ENCODE measurements at regions not wholly inside any gene's neighbourhood (a gene's known extent, or its start where the extent isn't known, plus 50 kb on each side); places are given as distances from the start of the nearest gene placed in this dataset.

- no peak overlapping the region for H3K27ac ChIP-seq (ENCODE audit: insufficient read depth in 1 of 2, low read depth in 1 of 2, low read length in 2 of 2, poor library complexity in 1 of 2, severe bottlenecking in 2 of 2)
- ChIA-PET POLR2A (no interaction called here), CTCF (no interaction called here)
- WGBS (ENCODE audit: insufficient coverage) = no CpG with 5 or more reads among the region's 1 CpG
- no peaks in the 10 kb centered on the region for H3K36me3 ChIP-seq (ENCODE audit: control insufficient read depth in 4 of 4, insufficient read depth in 4 of 4, low read length in 3 of 4)
- no peaks in the 10 kb centered on the region for H3K9me3 ChIP-seq (ENCODE audit: control extremely low read depth in 1 of 5, control insufficient read depth in 4 of 5, insufficient read depth in 2 of 5, low read depth in 1 of 5, low read length in 4 of 5)
- no peaks in the 10 kb centered on the region for H3K27me3 ChIP-seq (replicated peaks in 2 of 5; ENCODE audit: control insufficient read depth in 4 of 5, insufficient read depth in 5 of 5, low read length in 4 of 5)
- H3K4me1 ChIP-seq (ENCODE audit: control extremely low read depth in 1 of 4, control insufficient read depth in 4 of 4, insufficient read depth in 4 of 4, low read length in 3 of 4) = peaks cover 0 to 16% (median 5%) of the 10 kb centered on the region in 4 experiments
- H3K4me3 ChIP-seq (ENCODE audit: control insufficient read depth in 1 of 7, extremely low read depth in 1 of 7, insufficient read depth in 4 of 7, low read depth in 2 of 7, low read length in 6 of 7) = no peak overlapping the region
- DNase-seq = no peak
Measured at GRCh38 chr6:102415891-102416290, 1022.4 kb downstream of the GRIK2 start.

DNA sequence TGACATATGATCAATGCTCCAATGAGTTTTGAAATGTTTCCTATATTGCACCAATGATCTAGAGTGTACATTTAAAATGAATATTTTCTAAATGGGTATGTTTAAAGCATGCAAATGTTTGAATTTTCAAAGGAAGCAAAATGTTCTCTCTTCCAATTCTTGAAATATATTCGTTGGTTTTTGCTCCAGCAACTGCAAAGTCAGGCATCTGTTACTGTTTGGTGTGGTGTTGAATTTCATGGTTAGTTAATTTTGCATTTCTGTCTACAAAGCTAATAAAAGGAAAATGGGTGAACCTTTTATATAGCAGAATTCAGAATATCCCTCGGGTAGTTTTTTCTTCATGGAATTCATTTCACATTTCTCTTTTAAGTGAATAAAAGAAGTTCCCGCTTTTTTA, 1018.3 kb downstream of the GRIK2 start:
- ChIA-PET CTCF (no interaction called here), POLR2A (no interaction called here)
- WGBS (ENCODE audit: insufficient coverage) = 80% methylated on average over 2 of the region's 3 CpGs

DNA sequence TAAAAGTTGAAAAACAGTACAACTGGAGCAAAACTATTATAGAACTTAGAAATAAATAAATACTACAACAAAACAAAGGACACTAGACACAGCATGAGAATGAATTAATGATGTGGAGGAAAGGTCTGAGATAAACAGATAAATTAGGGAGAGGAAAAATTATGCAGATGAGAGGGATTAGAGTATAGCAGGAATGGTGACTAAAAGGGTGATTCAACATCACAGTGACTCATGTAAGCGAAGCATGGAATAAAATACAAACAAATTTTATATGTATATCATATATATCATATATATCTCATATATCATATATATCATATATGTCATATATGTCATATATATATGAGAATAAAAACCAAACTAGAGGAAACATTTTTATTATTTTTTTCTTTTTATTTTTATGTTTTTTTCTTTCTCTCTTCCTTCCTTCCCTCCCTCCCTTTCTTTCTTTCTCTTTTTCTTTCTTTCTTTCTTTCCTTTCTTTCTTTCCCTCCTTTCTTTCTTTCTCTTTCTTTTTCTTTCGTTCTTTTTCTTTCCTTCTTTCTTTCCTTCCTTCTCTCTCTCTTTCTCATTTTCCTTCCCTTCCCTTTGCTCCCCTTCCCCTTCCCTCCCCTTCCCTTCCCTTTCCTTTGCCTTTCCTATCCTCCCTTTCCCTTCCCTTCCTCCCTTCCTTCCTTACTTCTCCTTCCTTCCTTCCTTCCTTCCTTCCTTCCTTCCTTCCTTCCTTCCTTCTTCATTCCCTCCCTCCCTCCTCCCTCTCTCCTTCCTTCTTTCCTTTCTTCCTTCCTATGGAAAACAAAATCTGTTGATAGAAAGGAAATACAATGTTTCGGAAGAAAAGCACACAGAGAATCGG, 1014.6 kb downstream of the GRIK2 start:
- no peak overlapping the region for H3K4me3 ChIP-seq (ENCODE audit: control insufficient read depth in 1 of 7, extremely low read depth in 1 of 7, insufficient read depth in 4 of 7, low read depth in 2 of 7, low read length in 6 of 7)
- no peak for DNase-seq
- POLR2A ChIA-PET = no interaction called here
- CTCF ChIA-PET = no interaction called here
- H3K27me3 ChIP-seq (replicated peaks in 2 of 5; ENCODE audit: control insufficient read depth in 4 of 5, insufficient read depth in 5 of 5, low read length in 4 of 5) = no peaks in the 10 kb centered on the region
- H3K4me1 ChIP-seq (ENCODE audit: control extremely low read depth in 1 of 4, control insufficient read depth in 4 of 4, insufficient read depth in 4 of 4, low read length in 3 of 4) = no peaks in the 10 kb centered on the region
- H3K27ac ChIP-seq (ENCODE audit: insufficient read depth in 1 of 2, low read depth in 1 of 2, low read length in 2 of 2, poor library complexity in 1 of 2, severe bottlenecking in 2 of 2) = no peak overlapping the region
- 95% methylated on average over 1 of the region's 4 CpGs for WGBS (ENCODE audit: insufficient coverage)
- no peaks in the 10 kb centered on the region for H3K36me3 ChIP-seq (ENCODE audit: control insufficient read depth in 4 of 4, insufficient read depth in 4 of 4, low read length in 3 of 4)
- no peaks in the 10 kb centered on the region for H3K9me3 ChIP-seq (ENCODE audit: control extremely low read depth in 1 of 5, control insufficient read depth in 4 of 5, insufficient read depth in 2 of 5, low read depth in 1 of 5, low read length in 4 of 5)

More for the DNA sequence above, 1018.3 kb downstream of the GRIK2 start:
- Histone ChIP-seq H3K27me3 (replicated peaks in 2 of 5; ENCODE audit: control insufficient read depth in 4 of 5, insufficient read depth in 5 of 5, low read length in 4 of 5) (no peaks in the 10 kb centered on the region), H3K9me3 (ENCODE audit: control extremely low read depth in 1 of 5, control insufficient read depth in 4 of 5, insufficient read depth in 2 of 5, low read depth in 1 of 5, low read length in 4 of 5) (no peaks in the 10 kb centered on the region), H3K36me3 (ENCODE audit: control insufficient read depth in 4 of 4, insufficient read depth in 4 of 4, low read length in 3 of 4) (no peaks in the 10 kb centered on the region), H3K4me3 (ENCODE audit: control insufficient read depth in 1 of 7, extremely low read depth in 1 of 7, insufficient read depth in 4 of 7, low read depth in 2 of 7, low read length in 6 of 7) (no peak overlapping the region), H3K4me1 (ENCODE audit: control extremely low read depth in 1 of 4, control insufficient read depth in 4 of 4, insufficient read depth in 4 of 4, low read length in 3 of 4) (peaks cover 0 to under 1% (median 0%) of the 10 kb centered on the region in 4 experiments), H3K27ac (ENCODE audit: insufficient read depth in 1 of 2, low read depth in 1 of 2, low read length in 2 of 2, poor library complexity in 1 of 2, severe bottlenecking in 2 of 2) (no peak overlapping the region)
- no peak for DNase-seq

- H3K27ac ChIP-seq (ENCODE audit: insufficient read depth in 1 of 2, low read depth in 1 of 2, low read length in 2 of 2, poor library complexity in 1 of 2, severe bottlenecking in 2 of 2) = no peak overlapping the region
- H3K9me3 ChIP-seq (ENCODE audit: control extremely low read depth in 1 of 5, control insufficient read depth in 4 of 5, insufficient read depth in 2 of 5, low read depth in 1 of 5, low read length in 4 of 5) = no peaks in the 10 kb centered on the region
- CTCF ChIA-PET = no interaction called here
- no peaks in the 10 kb centered on the region for H3K4me1 ChIP-seq (ENCODE audit: control extremely low read depth in 1 of 4, control insufficient read depth in 4 of 4, insufficient read depth in 4 of 4, low read length in 3 of 4)
- WGBS (ENCODE audit: insufficient coverage) = no CpG with 5 or more reads among the region's 1 CpG
- DNase-seq = no peak
- POLR2A ChIA-PET = no interaction called here
- no peaks in the 10 kb centered on the region for H3K27me3 ChIP-seq (replicated peaks in 2 of 5; ENCODE audit: control insufficient read depth in 4 of 5, insufficient read depth in 5 of 5, low read length in 4 of 5)
- H3K4me3 ChIP-seq (ENCODE audit: control insufficient read depth in 1 of 7, extremely low read depth in 1 of 7, insufficient read depth in 4 of 7, low read depth in 2 of 7, low read length in 6 of 7) = no peak overlapping the region
- H3K36me3 ChIP-seq (ENCODE audit: control insufficient read depth in 4 of 4, insufficient read depth in 4 of 4, low read length in 3 of 4) = no peaks in the 10 kb centered on the region
Measured at GRCh38 chr6:102405860-102406259, 1012.4 kb downstream of the GRIK2 start.

DNA sequence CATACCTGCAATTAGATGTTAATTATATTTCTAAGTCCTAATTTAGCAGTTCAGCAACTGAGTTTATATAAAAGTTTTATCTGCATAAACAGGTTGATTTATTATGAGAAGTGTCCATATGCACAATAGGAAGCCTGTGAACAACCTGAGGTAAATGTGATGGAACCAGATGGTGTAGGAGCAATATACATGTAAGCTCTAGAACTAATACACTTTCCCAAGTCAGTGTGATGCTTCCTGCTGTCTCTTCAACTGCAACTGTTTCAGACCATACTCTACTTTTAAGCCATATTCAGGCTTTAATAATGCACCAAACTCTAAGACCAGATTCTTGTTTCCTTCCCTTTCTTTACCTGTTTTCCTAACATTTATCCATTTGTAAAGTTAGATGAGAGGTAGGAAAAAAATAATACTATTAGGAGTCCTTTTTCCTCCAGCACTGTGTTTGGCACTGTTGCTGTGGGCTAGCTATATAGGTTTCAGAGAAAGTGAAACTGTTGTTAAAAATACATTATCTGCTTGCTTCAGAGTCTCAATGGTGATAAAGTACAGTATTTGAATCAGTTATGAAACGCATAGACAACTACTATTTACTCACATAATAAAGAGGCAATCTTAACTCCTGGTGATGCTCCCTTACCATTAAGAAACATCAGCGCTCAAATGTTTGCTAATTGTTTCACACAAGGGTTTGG, 1009.3 kb downstream of the GRIK2 start:
- Histone ChIP-seq H3K4me1 (ENCODE audit: control extremely low read depth in 1 of 4, control insufficient read depth in 4 of 4, insufficient read depth in 4 of 4, low read length in 3 of 4) (no peaks in the 10 kb centered on the region), H3K27ac (ENCODE audit: insufficient read depth in 1 of 2, low read depth in 1 of 2, low read length in 2 of 2, poor library complexity in 1 of 2, severe bottlenecking in 2 of 2) (no peak overlapping the region), H3K27me3 (replicated peaks in 2 of 5; ENCODE audit: control insufficient read depth in 4 of 5, insufficient read depth in 5 of 5, low read length in 4 of 5) (no peaks in the 10 kb centered on the region), H3K36me3 (ENCODE audit: control insufficient read depth in 4 of 4, insufficient read depth in 4 of 4, low read length in 3 of 4) (no peaks in the 10 kb centered on the region), H3K4me3 (ENCODE audit: control insufficient read depth in 1 of 7, extremely low read depth in 1 of 7, insufficient read depth in 4 of 7, low read depth in 2 of 7, low read length in 6 of 7) (no peak overlapping the region), H3K9me3 (ENCODE audit: control extremely low read depth in 1 of 5, control insufficient read depth in 4 of 5, insufficient read depth in 2 of 5, low read depth in 1 of 5, low read length in 4 of 5) (no peaks in the 10 kb centered on the region)
- ChIA-PET POLR2A (no interaction called here), CTCF (no interaction called here)
- no CpG with 5 or more reads among the region's 2 CpGs for WGBS (ENCODE audit: insufficient coverage)
- no peak for DNase-seq

- Histone ChIP-seq H3K27me3 (replicated peaks in 2 of 5; ENCODE audit: control insufficient read depth in 4 of 5, insufficient read depth in 5 of 5, low read length in 4 of 5) (no peaks in the 10 kb centered on the region), H3K4me3 (ENCODE audit: control insufficient read depth in 1 of 7, extremely low read depth in 1 of 7, insufficient read depth in 4 of 7, low read depth in 2 of 7, low read length in 6 of 7) (no peak overlapping the region), H3K27ac (ENCODE audit: insufficient read depth in 1 of 2, low read depth in 1 of 2, low read length in 2 of 2, poor library complexity in 1 of 2, severe bottlenecking in 2 of 2) (no peak overlapping the region), H3K9me3 (ENCODE audit: control extremely low read depth in 1 of 5, control insufficient read depth in 4 of 5, insufficient read depth in 2 of 5, low read depth in 1 of 5, low read length in 4 of 5) (no peaks in the 10 kb centered on the region), H3K4me1 (ENCODE audit: control extremely low read depth in 1 of 4, control insufficient read depth in 4 of 4, insufficient read depth in 4 of 4, low read length in 3 of 4) (no peaks in the 10 kb centered on the region), H3K36me3 (ENCODE audit: control insufficient read depth in 4 of 4, insufficient read depth in 4 of 4, low read length in 3 of 4) (no peaks in the 10 kb centered on the region)
- 11% methylated on average over 2 of the region's 2 CpGs for WGBS (ENCODE audit: insufficient coverage)
- ChIA-PET POLR2A (no interaction called here), CTCF (no interaction called here)
- no peak for DNase-seq
Measured at GRCh38 chr6:102398788-102399390, 1005.4 kb downstream of the GRIK2 start.

- 61% methylated on average over 4 of the region's 6 CpGs for whole genome bisulfite sequencing (ENCODE audit: insufficient coverage)
- ChIA-PET CTCF (no interaction called here), POLR2A (no interaction called here)
- Histone ChIP-seq H3K27me3 (replicated peaks in 2 of 5; ENCODE audit: control insufficient read depth in 4 of 5, insufficient read depth in 5 of 5, low read length in 4 of 5) (no peaks in the 10 kb centered on the region), H3K9me3 (ENCODE audit: control extremely low read depth in 1 of 5, control insufficient read depth in 4 of 5, insufficient read depth in 2 of 5, low read depth in 1 of 5, low read length in 4 of 5) (no peaks in the 10 kb centered on the region), H3K27ac (ENCODE audit: insufficient read depth in 1 of 2, low read depth in 1 of 2, low read length in 2 of 2, poor library complexity in 1 of 2, severe bottlenecking in 2 of 2) (no peak overlapping the region), H3K4me3 (ENCODE audit: control insufficient read depth in 1 of 7, extremely low read depth in 1 of 7, insufficient read depth in 4 of 7, low read depth in 2 of 7, low read length in 6 of 7) (no peak overlapping the region), H3K4me1 (ENCODE audit: control extremely low read depth in 1 of 4, control insufficient read depth in 4 of 4, insufficient read depth in 4 of 4, low read length in 3 of 4) (peaks cover 0 to 5% (median 0%) of the 10 kb centered on the region in 4 experiments), H3K36me3 (ENCODE audit: control insufficient read depth in 4 of 4, insufficient read depth in 4 of 4, low read length in 3 of 4) (no peaks in the 10 kb centered on the region)
- no peak for DNase-seq
Measured at GRCh38 chr6:102390541-102390940, 997.0 kb downstream of the GRIK2 start.
